CD4-positive, CD25-positive, alpha-beta regulatory T cell (primary cell): ENCODE measurements at regions not wholly inside any gene's neighbourhood (a gene's known extent, or its start where the extent isn't known, plus 50 kb on each side); places are given as distances from the start of the nearest gene placed in this dataset.

ENCODE experiments used
- ATAC-seq, 2 donors: fragments of 150-1000 bp; cut with Tn5 transposase; one replicate each; pipeline ENCODE4 v1.10.0; 2021; ENCODE audit warnings: low read depth in 2 of 2, moderate number of reproducible peaks in 2 of 2, moderate library complexity in 1 of 2
- DNase-seq, 3 donors: peaks; one replicate each; pipeline versions ENCODE4 v3.0.0 to v3.0.0-alpha.2; 2012 to 2022; ENCODE audit warnings: mixed read lengths in 1 of 3
- H3K27ac ChIP-seq: one replicate; pipeline ENCODE4 v1.7.0; 2013; ENCODE audit warnings: mild to moderate bottlenecking, low read length; ENCODE audit not compliant: insufficient read depth, poor library complexity, severe bottlenecking
- H3K27me3 ChIP-seq: one replicate; pipeline ENCODE4 v1.7.0; 2013; ENCODE audit warnings: low read length; ENCODE audit not compliant: control insufficient read depth, insufficient read depth
- H3K36me3 ChIP-seq: one replicate; pipeline ENCODE4 v1.7.0; 2013; ENCODE audit warnings: mild to moderate bottlenecking, low read length, moderate library complexity; ENCODE audit not compliant: control insufficient read depth, insufficient read depth
- H3K4me1 ChIP-seq: 2 replicates; pipeline ENCODE4 v1.7.0; 2013; ENCODE audit warnings: mild to moderate bottlenecking, low read length; ENCODE audit not compliant: insufficient read depth, control insufficient read depth, poor library complexity, severe bottlenecking
- H3K4me3 ChIP-seq: one replicate; pipeline ENCODE4 v1.7.0; 2013; ENCODE audit warnings: low read depth, mild to moderate bottlenecking, low read length, moderate library complexity
- H3K9me3 ChIP-seq, 2 experiments: 1 replicate in 1 of 2; 2 replicates in 1 of 2; pipeline ENCODE4 v1.7.0; 2013; ENCODE audit warnings: low read length in 2 of 2, mild to moderate bottlenecking in 1 of 2, moderate library complexity in 1 of 2; ENCODE audit not compliant: control insufficient read depth in 2 of 2
- H3K27ac Mint-ChIP-seq, 3 donors: one replicate each; pipeline ENCODE4 v1.8.0; 2020 to 2022; ENCODE audit warnings: mild to moderate bottlenecking in 3 of 3, mixed read lengths in 3 of 3, moderate library complexity in 2 of 3
- H3K27me3 Mint-ChIP-seq: one replicate; pipeline ENCODE4 v1.8.0; 2022; ENCODE audit warnings: mild to moderate bottlenecking, mixed read lengths
- H3K36me3 Mint-ChIP-seq: one replicate; pipeline ENCODE4 v1.8.0; 2020; ENCODE audit warnings: mixed read lengths
- H3K4me1 Mint-ChIP-seq, 4 donors: one replicate each; pipeline ENCODE4 v1.8.0; 2020 to 2022; ENCODE audit warnings: mixed read lengths in 4 of 4, mild to moderate bottlenecking in 1 of 4
- H3K4me3 Mint-ChIP-seq, 4 donors: one replicate each; pipeline ENCODE4 v1.8.0; 2020 to 2022; ENCODE audit warnings: mild to moderate bottlenecking in 4 of 4, mixed read lengths in 4 of 4, moderate library complexity in 3 of 4
- H3K9me3 Mint-ChIP-seq, 7 donors: one replicate each; pipeline ENCODE4 v1.8.0; 2020 to 2022; ENCODE audit warnings: mixed read lengths in 7 of 7, mild to moderate bottlenecking in 3 of 7, moderate library complexity in 2 of 7

DNA sequence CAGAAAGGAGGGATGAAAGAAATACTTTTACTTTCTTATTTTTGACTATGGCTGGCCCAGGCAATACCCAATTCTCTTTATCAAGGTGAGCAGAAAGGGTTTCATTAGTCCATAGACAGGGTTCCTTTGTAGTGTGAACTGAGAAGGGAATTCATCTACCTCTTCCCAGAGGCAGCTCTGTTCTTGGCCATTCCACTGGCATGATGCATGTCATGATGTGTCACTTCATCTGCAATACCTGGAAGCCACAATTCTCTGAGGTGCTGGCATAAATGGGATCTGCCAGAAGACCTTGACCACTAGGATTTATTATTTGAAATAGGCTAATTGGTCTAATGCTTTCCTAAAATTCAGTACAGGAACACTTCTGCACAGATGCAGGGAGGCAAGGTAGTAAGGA, 542.8 kb downstream of the RFC3 start:
- H3K36me3 ChIP-seq = no peaks in the 10 kb centered on the region
- Mint-ChIP-seq H3K27me3 (no peaks in the 10 kb centered on the region), H3K4me1 (no peaks in the 10 kb centered on the region), H3K4me3 (no peak overlapping the region), H3K27ac (no peak overlapping the region), H3K36me3 (no peaks in the 10 kb centered on the region), H3K9me3 (peaks cover 0 to 6% (median 2%) of the 10 kb centered on the region in 7 donors)
- no peaks in the 10 kb centered on the region for H3K4me1 ChIP-seq
- no peaks in the 10 kb centered on the region for H3K9me3 ChIP-seq
- no peaks in the 10 kb centered on the region for H3K27me3 ChIP-seq
- ATAC-seq = no peak
- H3K4me3 ChIP-seq = no peak overlapping the region
- no peak for DNase-seq
- H3K27ac ChIP-seq = no peak overlapping the region

DNA sequence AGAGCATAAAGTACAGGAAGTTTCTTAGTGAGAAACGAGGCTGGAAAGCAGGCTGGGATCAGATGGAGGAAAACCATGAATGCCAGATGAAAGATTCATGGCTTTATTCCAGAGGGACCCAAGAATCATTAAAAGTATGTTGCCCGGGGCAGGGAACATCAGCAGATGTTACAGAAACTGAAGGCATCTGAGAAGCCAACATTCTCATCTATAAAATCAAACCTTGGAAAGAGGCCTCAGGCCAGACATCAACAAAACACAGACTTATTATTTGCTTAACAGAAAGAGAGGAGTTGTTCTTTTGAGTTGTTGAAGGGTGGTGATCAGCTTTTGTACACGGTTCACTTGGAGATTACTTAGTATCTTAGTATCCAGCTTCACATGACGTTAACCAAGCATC, 543.6 kb downstream of the RFC3 start:
- Mint-ChIP-seq H3K4me1 (no peaks in the 10 kb centered on the region), H3K27me3 (no peaks in the 10 kb centered on the region), H3K27ac (no peak overlapping the region), H3K36me3 (no peaks in the 10 kb centered on the region), H3K9me3 (peaks cover 0 to 6% (median 3%) of the 10 kb centered on the region in 7 donors), H3K4me3 (no peak overlapping the region)
- no peak overlapping the region for H3K4me3 ChIP-seq
- no peaks in the 10 kb centered on the region for H3K27me3 ChIP-seq
- no peaks in the 10 kb centered on the region for H3K9me3 ChIP-seq
- no peak for DNase-seq
- no peaks in the 10 kb centered on the region for H3K36me3 ChIP-seq
- H3K4me1 ChIP-seq = no peaks in the 10 kb centered on the region
- ATAC-seq = no peak
- H3K27ac ChIP-seq = no peak overlapping the region

DNA sequence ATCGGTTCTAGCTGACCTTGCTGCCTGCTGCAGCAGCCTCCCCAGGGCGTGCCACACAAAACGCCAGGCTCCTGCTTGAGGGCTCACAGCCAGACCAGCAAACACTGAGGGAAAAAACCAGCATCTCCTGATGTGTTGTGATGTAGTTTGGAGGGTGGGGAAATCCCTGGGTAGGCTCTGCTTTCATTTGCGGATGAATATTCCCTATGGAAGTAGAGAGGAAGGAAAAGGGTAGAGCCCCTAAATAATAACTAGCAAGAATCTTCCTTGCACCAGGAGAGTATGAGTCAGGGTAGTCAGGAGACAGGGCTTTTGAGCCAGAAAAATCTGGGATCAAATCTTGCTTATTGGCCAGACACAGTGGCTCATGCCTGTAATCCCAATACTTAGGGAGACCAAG, 545.3 kb downstream of the RFC3 start:
- no peak for DNase-seq
- Mint-ChIP-seq H3K4me1 (no peaks in the 10 kb centered on the region), H3K27ac (no peak overlapping the region), H3K4me3 (no peak overlapping the region), H3K36me3 (no peaks in the 10 kb centered on the region), H3K27me3 (no peaks in the 10 kb centered on the region), H3K9me3 (peaks cover 0 to 6% (median 5%) of the 10 kb centered on the region in 7 donors)
- Histone ChIP-seq H3K4me3 (no peak overlapping the region), H3K4me1 (no peaks in the 10 kb centered on the region), H3K9me3 (no peaks in the 10 kb centered on the region), H3K36me3 (no peaks in the 10 kb centered on the region), H3K27ac (no peak overlapping the region), H3K27me3 (no peaks in the 10 kb centered on the region)
- ATAC-seq = no peak

DNA sequence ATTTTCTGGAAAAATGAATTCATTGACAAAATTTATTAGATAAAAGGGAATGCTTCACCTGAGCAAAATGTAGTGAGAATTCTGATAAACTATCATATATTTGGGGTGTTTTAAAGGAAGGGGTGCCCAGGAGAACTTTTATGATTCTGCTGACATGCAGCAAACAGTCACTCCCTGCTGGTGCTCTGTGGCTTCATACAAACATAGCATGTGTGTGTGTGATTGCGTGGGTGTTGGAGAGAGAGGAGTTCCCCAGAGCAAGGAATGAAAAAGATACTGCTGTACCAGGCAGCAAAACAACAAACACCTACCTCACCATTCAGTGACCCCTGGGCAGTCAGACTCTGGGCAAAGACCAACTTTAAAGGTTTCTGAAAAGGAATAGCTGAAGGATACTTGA, 546.7 kb downstream of the RFC3 start:
- no peak for ATAC-seq
- no peak overlapping the region for H3K4me3 Mint-ChIP-seq

GRCh38 chr13:34369931-34370330, 552.0 kb downstream of the RFC3 start:
- H3K27ac ChIP-seq = no peak overlapping the region
- H3K36me3 Mint-ChIP-seq = no peaks in the 10 kb centered on the region
- ATAC-seq = no peak
- no peaks in the 10 kb centered on the region for H3K4me1 ChIP-seq
- no peak overlapping the region for H3K27ac Mint-ChIP-seq
- H3K9me3 Mint-ChIP-seq = peaks cover 2 to 10% (median 5%) of the 10 kb centered on the region in 7 donors
- H3K4me1 Mint-ChIP-seq = no peaks in the 10 kb centered on the region
- H3K27me3 ChIP-seq = no peaks in the 10 kb centered on the region
- H3K36me3 ChIP-seq = no peaks in the 10 kb centered on the region
- H3K4me3 Mint-ChIP-seq = no peak overlapping the region
- no peak for DNase-seq
- no peaks in the 10 kb centered on the region for H3K27me3 Mint-ChIP-seq
- no peaks in the 10 kb centered on the region for H3K9me3 ChIP-seq
- H3K4me3 ChIP-seq = no peak overlapping the region

More for the DNA sequence above, 546.7 kb downstream of the RFC3 start:
- H3K27me3 Mint-ChIP-seq = no peaks in the 10 kb centered on the region
- no peaks in the 10 kb centered on the region for H3K36me3 Mint-ChIP-seq
- H3K27ac Mint-ChIP-seq = no peak overlapping the region
- H3K4me1 Mint-ChIP-seq = no peaks in the 10 kb centered on the region
- DNase-seq = no peak
- peaks cover 0 to 7% (median 5%) of the 10 kb centered on the region in 7 donors for H3K9me3 Mint-ChIP-seq
- no peaks in the 10 kb centered on the region for H3K9me3 ChIP-seq
- H3K27me3 ChIP-seq = no peaks in the 10 kb centered on the region
- no peak overlapping the region for H3K4me3 ChIP-seq
- no peaks in the 10 kb centered on the region for H3K4me1 ChIP-seq
- H3K27ac ChIP-seq = no peak overlapping the region
- H3K36me3 ChIP-seq = no peaks in the 10 kb centered on the region

DNA sequence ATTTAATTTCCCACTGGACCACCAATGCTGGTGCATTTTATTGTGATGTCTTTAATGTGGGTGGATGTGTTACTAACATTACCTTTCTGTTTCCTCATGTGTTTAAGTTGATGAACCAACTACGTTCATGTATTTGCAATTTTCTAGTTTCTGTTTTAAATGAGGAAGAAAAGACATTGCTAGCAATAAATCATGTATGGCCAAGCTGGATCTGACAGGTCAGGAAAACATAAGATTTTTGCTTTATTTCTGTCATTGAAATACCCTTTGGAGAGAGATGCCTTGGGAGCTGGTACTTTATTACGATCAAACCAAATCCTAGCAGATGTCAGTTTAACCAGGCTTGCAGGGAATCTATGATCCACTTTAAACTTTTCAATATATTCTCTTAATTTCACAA, 553.2 kb downstream of the RFC3 start:
- Histone ChIP-seq H3K9me3 (no peaks in the 10 kb centered on the region), H3K4me1 (no peaks in the 10 kb centered on the region), H3K4me3 (no peak overlapping the region), H3K27ac (no peak overlapping the region), H3K27me3 (no peaks in the 10 kb centered on the region), H3K36me3 (no peaks in the 10 kb centered on the region)
- no peaks in the 10 kb centered on the region for H3K27me3 Mint-ChIP-seq
- DNase-seq (no peak), ATAC-seq (no peak)
- H3K4me1 Mint-ChIP-seq = no peaks in the 10 kb centered on the region
- H3K36me3 Mint-ChIP-seq = no peaks in the 10 kb centered on the region
- H3K4me3 Mint-ChIP-seq = no peak overlapping the region
- peaks cover 2 to 10% (median 5%) of the 10 kb centered on the region in 7 donors for H3K9me3 Mint-ChIP-seq
- H3K27ac Mint-ChIP-seq = no peak overlapping the region

GRCh38 chr13:34371645-34372395, 553.9 kb downstream of the RFC3 start:
- H3K4me3 ChIP-seq = no peak overlapping the region
- Mint-ChIP-seq H3K36me3 (no peaks in the 10 kb centered on the region), H3K4me3 (no peak overlapping the region), H3K4me1 (no peaks in the 10 kb centered on the region), H3K27ac (no peak overlapping the region), H3K9me3 (peaks cover 3 to 8% (median 4%) of the 10 kb centered on the region in 7 donors), H3K27me3 (no peaks in the 10 kb centered on the region)
- no peaks in the 10 kb centered on the region for H3K27me3 ChIP-seq
- no peak overlapping the region for H3K27ac ChIP-seq
- ATAC-seq (no peak), DNase-seq (no peak)
- H3K36me3 ChIP-seq = no peaks in the 10 kb centered on the region
- no peaks in the 10 kb centered on the region for H3K9me3 ChIP-seq
- H3K4me1 ChIP-seq = no peaks in the 10 kb centered on the region

DNA sequence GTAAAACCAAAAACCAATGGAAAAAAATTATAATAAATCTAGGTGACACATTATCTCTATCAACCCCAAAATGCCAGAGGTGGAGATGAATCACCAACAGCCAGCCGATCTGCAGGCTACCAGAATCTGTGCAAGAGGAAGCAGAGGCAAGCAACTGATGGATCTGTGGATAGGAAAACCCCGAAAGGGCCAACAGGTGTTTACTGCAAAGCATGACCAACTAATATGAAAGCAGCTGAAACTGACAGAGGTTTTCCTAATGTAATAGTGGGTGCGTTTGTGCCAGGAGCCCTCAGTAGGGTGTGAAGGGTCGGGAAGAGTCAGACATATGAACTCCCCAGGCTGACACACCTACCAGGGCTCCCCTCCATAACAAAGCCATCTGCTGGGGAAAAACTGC, 554.6 kb downstream of the RFC3 start:
- Mint-ChIP-seq H3K36me3 (no peaks in the 10 kb centered on the region), H3K9me3 (peaks cover 2 to 8% (median 4%) of the 10 kb centered on the region in 7 donors), H3K4me1 (no peaks in the 10 kb centered on the region), H3K27ac (no peak overlapping the region), H3K4me3 (no peak overlapping the region), H3K27me3 (no peaks in the 10 kb centered on the region)
- no peak overlapping the region for H3K4me3 ChIP-seq
- H3K27ac ChIP-seq = no peak overlapping the region
- H3K9me3 ChIP-seq = no peaks in the 10 kb centered on the region
- ATAC-seq = no peak
- no peaks in the 10 kb centered on the region for H3K27me3 ChIP-seq
- H3K4me1 ChIP-seq = no peaks in the 10 kb centered on the region
- no peak for DNase-seq
- no peaks in the 10 kb centered on the region for H3K36me3 ChIP-seq
